Keratinocyte (primary cell): ENCODE measurements at regions not wholly inside any gene's neighbourhood (a gene's known extent, or its start where the extent isn't known, plus 50 kb on each side); places are given as distances from the start of the nearest gene placed in this dataset.

Source experiments
- DNase-seq: peaks from one replicate; pipeline ENCODE4 v3.0.0-alpha.2; 2011; ENCODE audit warnings: low read depth, missing footprints, low spot score
- FAIRE-seq: peaks from 2 replicates; lab custom pipeline; 2011; peaks lifted over from hg19 to GRCh38; lab: Jason Lieb, UNC
- H2AFZ ChIP-seq: 2 replicates; pipeline ENCODE4 v1.6.0; 2012; ENCODE audit warnings: low read length, control low read depth, inconsistent platforms; ENCODE audit not compliant: control insufficient read depth
- H3K27ac ChIP-seq: 2 replicates; pipeline ENCODE4 v1.5.1; 2011; ENCODE audit warnings: low read length; ENCODE audit not compliant: control insufficient read depth, insufficient read depth
- H3K27me3 ChIP-seq: 3 replicates; pipeline ENCODE4 v1.6.0; 2011; ENCODE audit warnings: low read length; ENCODE audit not compliant: control insufficient read depth, insufficient read depth; ENCODE audit errors: extremely low read depth
- H3K36me3 ChIP-seq, 2 experiments: 2 replicates in 1 of 2; 3 replicates in 1 of 2; pipeline ENCODE4 v1.5.1; 2011; ENCODE audit warnings: low read length in 2 of 2, mild to moderate bottlenecking in 1 of 2; ENCODE audit not compliant: control insufficient read depth in 2 of 2, insufficient read depth in 2 of 2; ENCODE audit errors: extremely low read depth in 1 of 2
- H3K4me1 ChIP-seq: 3 replicates; pipeline ENCODE4 v1.5.1; 2011; ENCODE audit warnings: low read length; ENCODE audit not compliant: control insufficient read depth, insufficient read depth; ENCODE audit errors: extremely low read depth
- H3K4me2 ChIP-seq: 3 replicates; pipeline ENCODE4 v1.6.0; 2011; ENCODE audit warnings: low read depth, low read length; ENCODE audit not compliant: control insufficient read depth, insufficient read depth; ENCODE audit errors: extremely low read depth
- H3K4me3 ChIP-seq, 3 experiments: fragments of 200-600 bp in 1 of 3; sonication (generic) in 1 of 3; 2 replicates in 2 of 3; 3 replicates in 1 of 3; pipeline ENCODE4 v1.5.1; 2011 to 2016; ENCODE audit warnings: low read length in 3 of 3, mild to moderate bottlenecking in 3 of 3, control low read depth in 2 of 3, inconsistent platforms in 1 of 3, low read depth in 1 of 3, mixed read lengths in 1 of 3, mixed run types in 1 of 3, moderate library complexity in 1 of 3; ENCODE audit not compliant: control insufficient read depth in 2 of 3, insufficient read depth in 2 of 3; ENCODE audit errors: extremely low read depth in 1 of 3
- H3K79me2 ChIP-seq: 2 replicates; pipeline ENCODE4 v1.6.0; 2012; ENCODE audit warnings: low read length; ENCODE audit not compliant: control insufficient read depth, insufficient read depth
- H3K9ac ChIP-seq: 3 replicates; pipeline ENCODE4 v1.6.0; 2011; ENCODE audit warnings: low read length; ENCODE audit not compliant: control insufficient read depth, insufficient read depth; ENCODE audit errors: extremely low read depth
- H3K9me1 ChIP-seq: 3 replicates; pipeline ENCODE4 v1.6.0; 2011; ENCODE audit warnings: low read length; ENCODE audit not compliant: control insufficient read depth, insufficient read depth; ENCODE audit errors: extremely low read depth
- H3K9me3 ChIP-seq: 2 replicates; pipeline ENCODE4 v1.5.1; 2012; ENCODE audit warnings: low read depth, low read length; ENCODE audit not compliant: control insufficient read depth
- H4K20me1 ChIP-seq: 3 replicates; pipeline ENCODE4 v1.6.0; 2011; ENCODE audit warnings: low read length; ENCODE audit not compliant: control insufficient read depth, insufficient read depth; ENCODE audit errors: extremely low read depth
- EZH2 ChIP-seq: IDR thresholded peaks from one replicate; pipeline ENCODE4 v1.6.1; 2012; ENCODE audit warnings: inconsistent platforms, mild to moderate bottlenecking, low read length, moderate library complexity
- dilution Hi-C: fragments of 300-500 bp; cut with MboI; formaldehyde crosslinking; loops from one replicate; pipeline ENCODE4 v1.7.0; 2020; ENCODE audit warnings: low sequenced_read_pairs; ENCODE audit not compliant: extremely low pct_ligation_motif_present
- TF ChIP-seq, protein P1 (sequence below), 3 experiments: IDR thresholded peaks in 1 of 3; conservative IDR thresholded peaks in 1 of 3; optimal IDR thresholded peaks in 1 of 3; 2 replicates in 2 of 3; 3 replicates in 1 of 3; pipeline versions ENCODE3 to v1.5.1; 2011; ENCODE audit warnings: low read length in 3 of 3, mild to moderate bottlenecking in 3 of 3, moderate library complexity in 2 of 3, control low read depth in 1 of 3, inconsistent platforms in 1 of 3; ENCODE audit not compliant: insufficient read depth in 2 of 3; ENCODE audit errors: extremely low read depth in 1 of 3

DNA sequence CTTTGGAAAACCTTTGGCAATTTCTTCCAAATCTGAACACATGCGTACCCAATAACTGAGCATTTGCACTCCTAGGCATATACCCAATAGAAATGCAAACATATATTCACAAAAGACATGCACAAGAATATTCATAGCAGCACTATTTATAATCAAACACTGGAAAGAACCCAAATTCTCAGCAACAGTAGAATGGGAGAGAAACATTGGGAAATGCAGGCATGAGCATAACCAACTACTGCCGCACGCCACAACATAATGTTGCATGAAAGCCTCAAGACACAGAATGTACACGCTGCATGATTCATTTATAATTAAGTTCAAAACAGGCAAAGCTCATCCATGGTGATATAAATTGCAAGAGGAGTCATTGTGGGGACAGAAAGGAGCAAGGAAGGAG lies 69.5 kb upstream of the FBXO28 start:
- H3K4me2 ChIP-seq: no peak overlapping the region
- dilution Hi-C loops: no loop called here
- H3K4me1 ChIP-seq: no peaks in the 10 kb centered on the region
- no peak overlapping the region for H3K27ac ChIP-seq
- H3K27me3 ChIP-seq: no peaks in the 10 kb centered on the region
- no peak overlapping the region for H3K4me3 ChIP-seq
- no peak for DNase-seq
- H3K9me3 ChIP-seq: no peaks in the 10 kb centered on the region
- H3K79me2 ChIP-seq: no peaks in the 10 kb centered on the region
- no peak for FAIRE-seq
- no peak overlapping the region for H3K9ac ChIP-seq
- H4K20me1 ChIP-seq: no peaks in the 10 kb centered on the region
- H3K9me1 ChIP-seq: no peaks in the 10 kb centered on the region
- no peak for TF ChIP-seq EZH2
- TF ChIP-seq, protein P1, sequence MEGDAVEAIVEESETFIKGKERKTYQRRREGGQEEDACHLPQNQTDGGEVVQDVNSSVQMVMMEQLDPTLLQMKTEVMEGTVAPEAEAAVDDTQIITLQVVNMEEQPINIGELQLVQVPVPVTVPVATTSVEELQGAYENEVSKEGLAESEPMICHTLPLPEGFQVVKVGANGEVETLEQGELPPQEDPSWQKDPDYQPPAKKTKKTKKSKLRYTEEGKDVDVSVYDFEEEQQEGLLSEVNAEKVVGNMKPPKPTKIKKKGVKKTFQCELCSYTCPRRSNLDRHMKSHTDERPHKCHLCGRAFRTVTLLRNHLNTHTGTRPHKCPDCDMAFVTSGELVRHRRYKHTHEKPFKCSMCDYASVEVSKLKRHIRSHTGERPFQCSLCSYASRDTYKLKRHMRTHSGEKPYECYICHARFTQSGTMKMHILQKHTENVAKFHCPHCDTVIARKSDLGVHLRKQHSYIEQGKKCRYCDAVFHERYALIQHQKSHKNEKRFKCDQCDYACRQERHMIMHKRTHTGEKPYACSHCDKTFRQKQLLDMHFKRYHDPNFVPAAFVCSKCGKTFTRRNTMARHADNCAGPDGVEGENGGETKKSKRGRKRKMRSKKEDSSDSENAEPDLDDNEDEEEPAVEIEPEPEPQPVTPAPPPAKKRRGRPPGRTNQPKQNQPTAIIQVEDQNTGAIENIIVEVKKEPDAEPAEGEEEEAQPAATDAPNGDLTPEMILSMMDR (optimal IDR thresholded peaks at IDR 0.05 in 1 of 3, IDR thresholded peaks at IDR 0.05 in 1 of 3, conservative IDR thresholded peaks at IDR 0.05 in 1 of 3; ENCODE audit: extremely low read depth in 1 of 3, insufficient read depth in 2 of 3, low read length in 3 of 3): no peak
- H3K36me3 ChIP-seq: no peaks in the 10 kb centered on the region
- no peak overlapping the region for H2AFZ ChIP-seq

DNA sequence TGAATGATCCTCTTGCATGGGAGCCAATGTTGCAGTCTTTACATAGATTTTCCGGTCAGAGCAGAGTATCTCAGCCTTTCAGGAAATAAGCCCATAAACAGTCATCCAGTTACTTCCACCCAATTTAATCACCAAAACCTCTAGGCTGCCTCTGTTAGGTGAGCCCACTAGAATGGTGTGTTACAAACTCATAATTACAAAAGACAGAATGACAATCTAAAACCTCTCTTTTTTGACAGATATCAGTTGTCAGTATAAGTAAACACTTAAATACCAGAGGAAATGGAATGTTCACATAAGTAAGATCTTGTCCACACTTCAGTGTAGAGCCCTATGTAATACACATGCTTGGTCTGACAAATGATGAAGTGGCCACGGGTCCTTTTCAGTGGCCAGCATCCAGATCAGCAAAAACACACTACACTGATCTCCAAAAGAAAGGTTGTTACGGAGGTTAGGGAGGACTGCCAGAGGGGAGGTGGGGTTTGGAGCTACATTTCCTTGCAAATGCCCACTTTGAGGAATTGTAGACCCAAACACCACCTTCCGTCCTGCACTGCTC lies 71.3 kb upstream of the FBXO28 start:
- H3K36me3 ChIP-seq: no peaks in the 10 kb centered on the region
- H3K4me1 ChIP-seq: no peaks in the 10 kb centered on the region
- no peak overlapping the region for H3K27ac ChIP-seq
- DNase-seq: no peak
- no peaks in the 10 kb centered on the region for H3K9me3 ChIP-seq
- TF ChIP-seq, protein P1 (optimal IDR thresholded peaks at IDR 0.05 in 1 of 3, IDR thresholded peaks at IDR 0.05 in 1 of 3, conservative IDR thresholded peaks at IDR 0.05 in 1 of 3; ENCODE audit: extremely low read depth in 1 of 3, insufficient read depth in 2 of 3, low read length in 3 of 3): no peak
- no peak for TF ChIP-seq EZH2
- dilution Hi-C loops: no loop called here
- H3K9me1 ChIP-seq: no peaks in the 10 kb centered on the region
- H3K79me2 ChIP-seq: no peaks in the 10 kb centered on the region
- H2AFZ ChIP-seq: no peak overlapping the region
- no peaks in the 10 kb centered on the region for H4K20me1 ChIP-seq
- no peaks in the 10 kb centered on the region for H3K27me3 ChIP-seq
- no peak for FAIRE-seq
- H3K9ac ChIP-seq: no peak overlapping the region
- no peak overlapping the region for H3K4me3 ChIP-seq
- H3K4me2 ChIP-seq: no peak overlapping the region
